Breast epithelium (tissue), 4 donors: ENCODE measurements at regions not wholly inside any gene's neighbourhood (a gene's known extent, or its start where the extent isn't known, plus 50 kb on each side); places are given as distances from the start of the nearest gene placed in this dataset.

Source experiments
- DNase-seq, 2 donors: peaks; one replicate each; pipeline ENCODE4 v3.0.0-alpha.2; 2019; ENCODE audit warnings: low spot score in 2 of 2
- H3K27ac ChIP-seq, 2 donors: fragments of 200-600 bp; sonication (generic) in 1 of 2; one replicate each; pipeline ENCODE4 v1.5.1; 2016 to 2019; ENCODE audit warnings: mild to moderate bottlenecking in 1 of 2
- H3K27me3 ChIP-seq, 2 donors: fragments of 200-600 bp; sonication (generic) in 1 of 2; one replicate each; pipeline versions ENCODE4 v1.5.1 to v1.6.0; 2017 to 2019; ENCODE audit warnings: control low read depth in 1 of 2, mild to moderate bottlenecking in 1 of 2
- H3K36me3 ChIP-seq: fragments of 200-600 bp; one replicate; pipeline ENCODE4 v1.5.1; 2019
- H3K4me1 ChIP-seq, 2 donors: fragments of 200-600 bp; sonication (generic); one replicate each; pipeline ENCODE4 v1.5.1; 2016 to 2019; ENCODE audit warnings: control low read depth in 1 of 2
- H3K4me3 ChIP-seq, 3 donors: fragments of 200-600 bp; sonication (generic); 1 replicate in 2 of 3; 2 replicates in 1 of 3; pipeline ENCODE4 v1.5.1; 2016 to 2019; ENCODE audit warnings: mild to moderate bottlenecking in 3 of 3, moderate library complexity in 2 of 3
- H3K9me3 ChIP-seq, 2 donors: fragments of 200-600 bp; sonication (generic) in 1 of 2; one replicate each; pipeline ENCODE4 v1.5.1; 2016 to 2019; ENCODE audit warnings: control low read depth in 1 of 2
- CTCF ChIP-seq, 3 donors: fragments of 450-650 bp; IDR thresholded peaks; one replicate each; pipeline ENCODE4 v1.5.1; 2016 to 2017; ENCODE audit warnings: antibody characterized with exemption in 3 of 3, mild to moderate bottlenecking in 3 of 3, moderate library complexity in 3 of 3
- POLR2A ChIP-seq: fragments of 450-650 bp; IDR thresholded peaks from one replicate; pipeline ENCODE4 v1.6.1; 2016; ENCODE audit warnings: antibody characterized with exemption, mild to moderate bottlenecking, moderate library complexity
- POLR2AphosphoS5 ChIP-seq, 3 donors: sonication (generic); formaldehyde crosslinking; IDR thresholded peaks; one replicate each; pipeline ENCODE4 v1.6.1; 2017; ENCODE audit warnings: antibody characterized with exemption in 3 of 3
- intact Hi-C: fragments of 100-400 bp; cut with DNase I; formaldehyde crosslinking; loops from one replicate; pipeline ENCODE4 v1.15.1; 2023; ENCODE audit warnings: low total_unique reads

GRCh38 chr10:78392197-78392596, 358.5 kb downstream of the RPS24 start:
- H3K36me3 ChIP-seq = no peaks in the 10 kb centered on the region
- no peak for DNase-seq
- intact Hi-C loops = no loop called here
- H3K27me3 ChIP-seq = no peaks in the 10 kb centered on the region
- H3K4me1 ChIP-seq = no peaks in the 10 kb centered on the region
- H3K4me3 ChIP-seq = no peak overlapping the region
- TF ChIP-seq POLR2AphosphoS5 (IDR thresholded peaks at IDR 0.05) (no peak), POLR2A (no peak), CTCF (IDR thresholded peaks at IDR 0.05) (no peak)
- no peaks in the 10 kb centered on the region for H3K9me3 ChIP-seq
- H3K27ac ChIP-seq = no peak overlapping the region

GRCh38 chr10:78393094-78393493, 359.4 kb downstream of the RPS24 start:
- Histone ChIP-seq H3K27ac (no peak overlapping the region), H3K4me3 (no peak overlapping the region), H3K4me1 (no peaks in the 10 kb centered on the region), H3K36me3 (no peaks in the 10 kb centered on the region), H3K9me3 (no peaks in the 10 kb centered on the region), H3K27me3 (no peaks in the 10 kb centered on the region)
- intact Hi-C loops = no loop called here
- no peak for DNase-seq
- no peak for TF ChIP-seq POLR2AphosphoS5 (IDR thresholded peaks at IDR 0.05)
- TF ChIP-seq POLR2A = no peak
- TF ChIP-seq CTCF (IDR thresholded peaks at IDR 0.05) = no peak

GRCh38 chr10:78394047-78394446, 360.4 kb downstream of the RPS24 start:
- Histone ChIP-seq H3K4me1 (no peaks in the 10 kb centered on the region), H3K27me3 (no peaks in the 10 kb centered on the region), H3K27ac (no peak overlapping the region), H3K4me3 (no peak overlapping the region), H3K36me3 (no peaks in the 10 kb centered on the region), H3K9me3 (no peaks in the 10 kb centered on the region)
- no peak for DNase-seq
- TF ChIP-seq POLR2A = no peak
- no peak for TF ChIP-seq CTCF (IDR thresholded peaks at IDR 0.05)
- no peak for TF ChIP-seq POLR2AphosphoS5 (IDR thresholded peaks at IDR 0.05)
- intact Hi-C loops = no loop called here

- Histone ChIP-seq H3K27ac (no peak overlapping the region), H3K4me1 (no peaks in the 10 kb centered on the region), H3K9me3 (no peaks in the 10 kb centered on the region), H3K36me3 (no peaks in the 10 kb centered on the region), H3K27me3 (no peaks in the 10 kb centered on the region), H3K4me3 (no peak overlapping the region)
- DNase-seq = no peak
- intact Hi-C loops = no loop called here
- TF ChIP-seq POLR2AphosphoS5 (IDR thresholded peaks at IDR 0.05) (no peak), CTCF (IDR thresholded peaks at IDR 0.05) (no peak), POLR2A (no peak)
These were observed 361.5 kb downstream of the RPS24 start for GRCh38 chr10:78395162-78395561.

GRCh38 chr10:78396754-78397153, 363.1 kb downstream of the RPS24 start:
- H3K4me1 ChIP-seq = no peaks in the 10 kb centered on the region
- H3K9me3 ChIP-seq = no peaks in the 10 kb centered on the region
- no peak overlapping the region for H3K27ac ChIP-seq
- H3K36me3 ChIP-seq = no peaks in the 10 kb centered on the region
- TF ChIP-seq POLR2AphosphoS5 (IDR thresholded peaks at IDR 0.05) = no peak
- no peak for TF ChIP-seq POLR2A
- no peak for TF ChIP-seq CTCF (IDR thresholded peaks at IDR 0.05)
- H3K27me3 ChIP-seq = no peaks in the 10 kb centered on the region
- intact Hi-C loops = no loop called here
- no peak overlapping the region for H3K4me3 ChIP-seq
- DNase-seq = no peak
